ENCODE measurements at regions not wholly inside any gene's neighbourhood (a gene's known extent, or its start where the extent isn't known, plus 50 kb on each side); places are given as distances from the start of the nearest gene placed in this dataset.

GRCh38 chr9:89869793-89870580 is 265.2 kb downstream of the GADD45G start:
- DNase-seq, result no peak

DNA sequence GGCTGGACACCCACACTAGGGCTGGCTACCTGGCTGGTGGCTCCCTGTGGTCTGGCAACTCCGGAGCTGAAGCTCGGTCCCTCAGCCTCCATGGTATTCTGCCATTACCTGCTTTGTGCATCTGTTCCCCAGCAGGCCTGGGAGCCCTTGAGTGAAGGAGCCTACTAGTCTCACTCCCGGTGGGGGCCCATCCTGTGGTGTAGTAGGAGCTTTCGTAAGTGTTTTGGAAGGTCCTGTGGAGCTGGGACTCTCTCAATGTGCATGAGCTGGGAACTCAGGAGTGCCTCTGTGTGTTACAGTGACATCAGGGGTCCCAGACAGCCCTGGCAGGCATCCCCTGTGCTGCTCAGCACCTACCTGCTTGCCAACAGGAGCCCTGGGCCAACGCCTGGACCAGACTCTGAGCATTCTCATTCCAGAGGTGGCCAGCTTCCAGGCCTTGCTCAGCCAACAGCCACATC is 267.1 kb downstream of the GADD45G start:
- DNase-seq, result no peak

- DNase-seq, result no peak
These were observed 267.7 kb downstream of the GADD45G start for GRCh38 chr9:89872426-89872912.

GRCh38 chr9:89872913-89873707 is 268.3 kb downstream of the GADD45G start:
- DNase-seq, result no peak

DNA sequence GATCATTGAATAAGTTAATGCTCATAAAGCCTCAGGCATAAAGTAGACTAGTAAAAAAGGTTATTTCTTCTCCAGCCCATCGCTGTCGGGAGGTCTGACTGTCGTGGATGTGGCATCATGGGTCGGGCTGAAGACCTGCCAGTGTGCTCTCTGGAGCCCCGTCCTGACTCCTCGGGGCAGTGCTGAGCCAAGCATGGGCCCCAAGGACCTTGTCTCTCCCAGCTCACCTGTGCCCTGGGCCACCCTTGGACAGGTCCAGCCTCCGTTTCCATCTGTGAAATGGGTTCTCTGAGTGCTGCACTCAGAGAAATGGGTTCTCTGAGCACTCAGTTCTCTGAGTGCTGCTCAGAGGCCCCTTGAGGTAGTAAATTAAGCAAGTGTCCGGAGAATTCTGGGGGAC is 269.0 kb downstream of the GADD45G start:
- DNase-seq, result no peak

- DNase-seq, result no peak
These were observed 269.8 kb downstream of the GADD45G start for GRCh38 chr9:89874351-89875321.

- DNase-seq, result no peak
These were observed 272.5 kb downstream of the GADD45G start for GRCh38 chr9:89877051-89878002.

- no peak for DNase-seq
These were observed 273.2 kb downstream of the GADD45G start for GRCh38 chr9:89878003-89878411.

GRCh38 chr9:89878687-89879086 is 273.9 kb downstream of the GADD45G start:
- no peak for DNase-seq

DNA sequence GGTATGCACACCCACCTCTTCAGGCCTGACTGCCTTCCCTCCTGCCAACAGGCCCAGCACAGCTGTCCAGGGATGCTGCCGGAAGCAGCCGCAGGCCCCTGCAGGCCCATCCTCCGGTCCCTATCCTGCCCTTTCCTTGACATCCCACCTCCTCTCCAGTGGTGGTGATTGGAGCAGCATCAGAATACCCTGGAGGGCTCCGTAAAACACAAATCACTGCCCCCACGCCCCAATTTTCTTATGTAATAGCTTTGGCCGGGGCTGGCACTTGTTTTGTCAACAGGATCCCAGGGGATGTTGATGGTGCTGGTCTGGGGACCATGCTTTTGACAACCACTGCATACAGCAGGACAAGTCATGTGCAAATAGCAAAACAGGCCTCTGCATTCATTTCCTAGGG is 274.5 kb downstream of the GADD45G start:
- DNase-seq, result no peak

DNA sequence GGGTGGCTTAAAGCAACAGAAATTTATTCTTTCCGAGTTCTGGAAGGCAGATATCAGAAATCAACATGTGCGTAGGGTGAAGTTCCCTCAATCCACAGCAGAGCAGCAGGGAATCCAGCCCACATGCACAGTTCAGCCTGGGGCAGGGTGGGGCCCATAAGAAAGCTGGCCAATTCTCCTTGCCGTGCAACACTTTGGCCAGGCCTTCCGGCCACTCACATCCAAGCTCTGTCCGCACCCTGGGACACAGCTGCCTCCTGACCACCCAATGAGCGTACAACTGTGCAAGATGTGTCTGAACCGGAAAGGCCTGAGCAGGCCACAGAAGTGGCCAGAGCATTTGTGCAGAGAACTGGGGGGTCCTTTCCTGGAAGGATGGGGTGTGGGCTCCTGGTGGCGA is 274.9 kb downstream of the GADD45G start:
- DNase-seq, result no peak

DNA sequence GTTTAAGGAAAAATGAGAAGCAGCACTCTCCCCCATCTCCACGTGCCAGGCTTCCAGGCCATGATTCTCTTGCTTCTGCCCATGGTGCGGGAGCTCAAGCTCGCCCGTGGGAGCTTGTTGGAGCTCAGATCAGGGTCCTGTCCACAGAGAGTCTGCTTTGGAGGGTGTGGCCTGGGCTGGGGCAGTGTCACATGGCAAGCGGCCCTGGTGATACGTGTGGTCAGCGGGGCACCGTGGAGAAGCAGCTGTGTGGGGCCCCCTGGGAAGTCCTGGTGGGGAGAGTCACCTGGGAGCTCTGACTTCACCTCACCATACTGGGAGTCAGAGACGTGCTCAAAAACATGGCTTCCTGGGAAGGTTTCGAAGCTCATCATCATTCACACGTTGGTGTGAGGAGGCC is 275.3 kb downstream of the GADD45G start:
- no peak for DNase-seq

DNA sequence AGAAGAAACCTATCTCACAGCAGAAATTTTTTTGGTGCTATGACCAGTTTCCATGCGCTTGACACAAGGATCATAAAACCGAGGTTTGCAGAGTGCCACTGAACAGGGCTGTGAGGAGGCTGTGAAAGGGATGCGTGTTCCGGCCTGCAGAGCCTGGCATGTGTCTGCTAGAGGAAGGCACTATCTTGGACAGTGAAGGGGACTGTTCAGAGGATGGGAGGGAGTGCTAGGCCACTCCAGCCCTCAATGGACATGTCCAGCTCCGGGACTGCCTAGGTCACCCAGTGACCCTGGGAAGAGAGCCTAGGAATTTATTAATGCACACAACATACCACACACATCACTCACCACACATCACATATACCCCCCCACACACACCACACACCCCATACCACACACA is 275.9 kb downstream of the GADD45G start:
- DNase-seq, result no peak

- DNase-seq, result no peak
These were observed 276.6 kb downstream of the GADD45G start for GRCh38 chr9:89881431-89881830.

DNA sequence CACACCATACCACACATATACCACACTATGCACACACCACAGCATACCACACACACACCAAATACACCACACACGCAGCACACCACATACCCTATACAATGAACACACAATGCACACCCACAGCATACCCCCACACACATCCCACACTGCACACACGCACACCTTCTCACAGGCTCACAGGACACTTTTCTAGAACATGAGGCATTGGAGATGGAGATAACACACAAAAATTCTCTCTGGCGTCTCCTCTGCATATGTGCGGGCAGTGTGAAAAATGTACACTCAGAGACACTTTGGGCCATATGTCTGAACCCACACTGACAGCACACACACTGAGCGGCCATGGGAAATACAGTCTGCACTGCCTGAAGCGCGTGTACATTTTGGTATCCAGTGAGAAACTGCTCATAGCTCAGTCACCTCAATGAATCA is 278.1 kb downstream of the GADD45G start:
- DNase-seq, result no peak

DNA sequence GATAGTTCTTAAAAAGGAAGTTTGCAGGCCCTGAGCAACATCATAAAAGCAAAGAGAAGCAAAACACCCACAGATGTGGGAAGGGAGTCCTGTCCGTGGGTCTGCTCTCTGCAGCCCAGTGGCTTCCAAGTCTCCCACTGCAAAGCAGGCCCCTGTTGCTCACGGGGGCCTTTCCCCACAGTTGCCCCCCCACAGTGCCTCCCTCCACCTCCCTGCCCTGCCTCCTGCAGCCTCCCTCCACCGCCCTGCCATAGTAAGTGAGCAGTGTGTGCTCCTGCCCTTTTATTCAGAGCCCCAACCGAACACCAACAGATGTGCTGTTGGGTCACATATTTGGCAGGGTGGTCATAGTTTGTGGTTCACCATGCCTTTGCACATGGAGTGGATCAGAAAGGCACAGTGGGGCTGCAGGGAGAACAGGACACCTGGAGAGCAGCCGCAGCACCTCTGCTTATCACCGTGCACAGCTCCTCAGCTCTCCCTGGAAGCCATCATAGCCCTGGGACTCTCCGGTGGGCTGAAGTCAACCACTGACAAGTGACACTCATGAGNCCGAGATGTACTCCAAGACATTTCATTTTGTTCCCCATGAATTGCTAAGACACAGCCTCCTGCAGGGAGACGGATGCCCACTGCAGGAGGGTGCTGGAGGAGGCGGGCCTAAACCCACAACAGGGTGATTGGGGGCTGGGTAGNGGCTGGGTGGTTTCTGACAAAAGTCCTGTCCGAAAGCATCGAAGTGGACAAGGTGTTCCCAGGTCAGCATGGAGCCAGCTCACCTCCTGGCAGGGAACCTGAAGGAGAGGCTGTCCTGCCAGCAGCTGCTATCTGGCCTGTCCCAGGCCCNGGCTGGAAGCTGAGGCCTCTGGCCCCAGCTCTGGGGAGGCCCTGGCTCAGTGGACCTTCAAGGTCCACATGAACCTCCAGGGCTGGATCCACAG is 278.9 kb downstream of the GADD45G start:
- no peak for DNase-seq

DNA sequence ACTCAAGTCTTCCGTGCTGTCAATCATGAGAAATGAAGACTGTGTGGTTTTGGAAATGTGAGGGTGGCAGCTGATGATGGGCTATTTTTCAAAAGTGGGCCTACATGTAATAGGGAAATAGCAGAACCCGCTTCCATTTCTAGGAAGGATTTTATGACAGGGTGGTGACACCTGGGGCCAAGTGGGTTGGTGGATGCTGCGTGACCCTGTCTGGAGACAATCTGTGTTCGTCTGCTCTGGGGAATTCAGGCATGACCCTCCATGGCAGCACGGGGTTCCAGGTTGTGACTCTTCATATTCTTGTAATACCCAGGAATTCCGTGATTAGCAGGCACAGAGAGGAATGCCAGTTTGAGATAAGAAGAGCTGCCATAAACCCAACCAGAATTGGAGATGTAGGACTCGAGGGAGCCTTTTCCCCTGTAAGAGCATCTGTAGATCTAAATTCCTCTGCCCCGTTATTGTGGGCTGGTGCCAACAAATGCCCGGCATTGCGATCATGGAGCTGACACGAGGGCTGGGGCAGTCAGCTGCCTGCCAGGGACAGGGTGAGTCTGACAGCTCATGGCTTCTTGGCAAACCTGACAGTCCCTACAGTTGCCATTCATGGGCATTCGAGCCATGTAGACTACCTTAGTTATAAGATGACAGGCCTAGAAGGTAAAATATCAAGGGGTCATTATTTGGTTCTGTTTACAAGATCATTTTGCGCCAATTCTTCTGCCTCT is 279.7 kb downstream of the GADD45G start:
- no peak for DNase-seq

GRCh38 chr9:89885156-89885555 is 280.3 kb downstream of the GADD45G start:
- no peak for DNase-seq

DNA sequence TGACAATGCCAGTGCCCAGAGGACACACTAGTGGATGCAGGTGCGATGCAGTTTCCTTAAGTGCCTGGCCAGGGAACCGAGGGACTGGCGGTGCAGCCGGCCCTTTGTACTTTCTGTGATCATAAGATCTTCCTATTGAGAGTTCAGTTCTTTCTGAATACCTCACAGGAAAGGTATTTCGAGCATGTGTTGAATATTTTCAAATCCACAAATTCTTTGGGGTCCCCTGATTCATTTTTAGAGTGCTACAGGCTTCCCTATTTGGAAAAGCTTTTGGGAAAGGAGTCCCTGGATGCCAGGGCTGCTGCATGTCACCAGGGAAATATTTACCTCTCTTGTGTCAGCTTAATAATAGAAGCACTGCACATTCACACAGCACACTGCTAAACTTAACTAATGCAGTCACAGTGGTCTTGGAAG is 281.5 kb downstream of the GADD45G start:
- DNase-seq, result no peak

DNA sequence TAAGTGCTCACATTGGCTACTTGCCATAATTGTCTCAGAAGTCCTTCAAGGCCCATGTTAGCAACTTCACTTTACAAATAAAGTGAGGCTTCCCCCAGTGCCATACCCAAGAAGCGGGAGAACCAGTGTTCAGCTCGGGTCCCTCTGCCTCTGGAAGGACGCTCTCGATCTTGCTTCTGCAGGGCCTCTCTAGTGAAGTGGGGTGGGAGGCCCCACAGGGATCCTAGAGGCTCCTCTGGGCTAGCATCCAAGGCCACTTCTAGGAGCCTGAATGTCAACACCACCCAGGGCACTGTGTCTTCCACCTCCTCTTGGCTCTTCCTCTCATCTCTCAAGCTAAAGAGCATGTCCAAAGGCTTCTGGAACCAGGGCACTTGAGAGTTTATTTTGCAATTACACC is 282.5 kb downstream of the GADD45G start:
- no peak for DNase-seq
